ENCODE measurements at regions not wholly inside any gene's neighbourhood (a gene's known extent, or its start where the extent isn't known, plus 50 kb on each side); places are given as distances from the start of the nearest gene placed in this dataset.

DNA sequence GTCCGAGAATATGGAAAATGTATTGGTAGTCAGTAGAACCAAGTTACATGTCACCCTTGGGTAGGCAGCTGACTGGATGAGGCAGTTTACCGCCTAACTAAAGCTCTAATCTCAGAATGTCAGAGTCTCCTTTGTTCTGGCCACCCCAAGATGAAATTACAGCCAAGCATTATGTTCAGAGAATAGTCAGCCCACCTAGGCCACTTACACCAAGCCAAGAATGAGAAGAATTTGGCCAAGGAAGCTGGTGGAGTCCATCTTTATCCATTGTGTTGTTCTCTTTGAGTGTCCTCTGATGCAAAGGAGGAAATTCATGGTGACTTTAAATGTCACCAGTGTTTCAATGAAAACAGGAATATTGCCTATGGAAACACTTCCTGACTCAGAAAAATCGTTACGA is 275.1 kb upstream of the MAP3K1 start:
- no peak for DNase-seq

- no peak for DNase-seq
These were observed 276.8 kb upstream of the MAP3K1 start for GRCh38 chr5:56538580-56538979.

DNA sequence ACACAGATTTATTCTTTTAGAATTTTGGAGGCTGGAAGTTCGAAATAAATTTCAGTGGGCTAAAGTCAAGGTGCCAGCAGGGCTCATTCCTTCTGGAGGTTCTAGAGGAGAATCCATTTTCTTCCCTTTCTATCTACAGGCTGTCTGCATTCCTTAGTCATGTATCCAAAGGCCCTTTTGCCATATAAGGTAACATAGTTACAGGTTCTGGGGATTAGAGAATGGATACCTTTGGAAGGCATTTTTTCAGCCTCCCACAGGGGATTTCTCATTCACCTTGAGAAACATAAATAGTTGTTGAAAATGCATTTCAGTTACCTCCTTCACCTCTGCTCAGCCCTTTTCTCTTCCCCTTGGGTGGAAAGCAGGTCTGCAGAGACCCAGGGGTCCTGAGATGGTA is 280.0 kb upstream of the MAP3K1 start:
- DNase-seq: no peak

DNA sequence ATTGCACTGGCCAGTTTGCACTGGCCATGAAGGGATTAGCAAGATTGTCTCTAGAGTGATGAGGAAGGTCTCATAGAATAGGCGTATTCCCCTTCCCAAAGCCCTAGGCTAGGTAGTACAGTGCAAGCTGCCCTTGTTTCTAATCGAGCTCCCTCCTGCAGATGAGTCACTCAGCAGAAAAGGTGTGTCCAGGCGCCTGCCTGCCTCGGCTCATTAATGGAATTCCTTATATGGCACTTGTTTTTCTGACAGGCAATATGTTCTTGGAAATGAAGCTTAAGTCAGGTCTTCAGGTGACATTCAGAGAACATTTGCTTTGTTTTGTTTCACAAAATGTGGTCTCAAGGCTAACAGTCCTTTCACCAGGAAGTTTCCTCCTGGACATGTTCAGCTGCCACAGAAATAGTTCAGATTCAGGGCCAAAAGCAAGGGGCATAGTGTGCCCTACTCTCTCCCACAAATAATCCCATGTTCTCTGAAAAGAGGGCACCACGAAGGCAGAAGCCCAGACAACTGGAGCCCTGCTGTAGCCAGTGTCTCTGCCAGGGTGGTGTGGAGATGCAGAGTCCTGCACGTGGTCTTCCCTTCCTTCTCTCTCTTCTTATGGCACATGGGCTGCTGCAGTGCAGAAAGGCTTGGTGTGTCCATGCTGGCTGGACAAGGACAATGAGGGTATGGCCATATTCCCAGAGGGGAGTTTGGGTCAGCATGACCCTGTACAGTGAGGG is 281.1 kb upstream of the MAP3K1 start:
- no peak for DNase-seq

DNA sequence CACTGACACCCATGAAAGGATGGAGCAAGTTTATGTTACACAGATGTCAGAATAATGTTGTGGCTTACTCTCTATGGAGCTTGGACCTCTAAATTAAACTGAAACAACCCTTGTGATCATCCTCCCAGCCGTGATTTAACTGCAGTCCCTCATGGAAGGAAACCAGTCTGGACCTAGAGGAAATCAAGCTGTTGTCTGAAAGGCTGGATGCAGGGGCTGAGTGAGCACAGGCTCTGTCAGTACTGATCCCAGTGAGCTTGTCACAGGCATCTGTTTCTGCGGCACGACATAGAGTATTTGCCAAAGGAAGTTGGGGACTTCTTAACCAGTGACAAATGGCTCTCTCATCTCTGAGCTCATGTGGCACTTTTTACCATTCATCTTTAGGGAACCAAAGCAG is 282.9 kb upstream of the MAP3K1 start:
- DNase-seq: no peak

DNA sequence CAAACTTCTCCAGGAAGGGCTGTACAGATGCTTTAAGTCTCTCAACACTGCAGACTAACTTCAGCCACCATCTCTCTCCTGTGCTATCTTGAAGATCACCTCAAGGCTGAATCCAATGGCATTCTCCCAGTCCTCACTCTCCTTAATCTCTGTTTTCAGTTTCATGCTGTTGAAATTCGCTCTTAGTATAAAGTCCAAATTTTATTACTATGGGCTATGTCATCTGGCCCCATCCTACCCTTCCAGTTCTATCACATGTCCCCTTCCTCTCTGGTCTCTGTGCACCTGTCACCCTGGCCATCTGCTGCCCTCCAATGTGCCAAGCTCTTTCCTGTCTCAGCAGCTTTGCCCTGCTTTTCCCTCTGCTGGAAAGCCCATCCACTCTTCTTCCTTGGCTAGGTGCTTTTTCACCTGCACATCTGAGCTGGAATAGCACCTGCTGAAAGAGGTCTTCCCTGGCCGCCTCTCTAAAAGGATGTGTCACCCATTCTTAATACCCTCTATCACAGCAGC is 284.7 kb upstream of the MAP3K1 start:
- no peak for DNase-seq

- DNase-seq: no peak
These were observed 285.5 kb upstream of the MAP3K1 start for GRCh38 chr5:56529666-56530430.

DNA sequence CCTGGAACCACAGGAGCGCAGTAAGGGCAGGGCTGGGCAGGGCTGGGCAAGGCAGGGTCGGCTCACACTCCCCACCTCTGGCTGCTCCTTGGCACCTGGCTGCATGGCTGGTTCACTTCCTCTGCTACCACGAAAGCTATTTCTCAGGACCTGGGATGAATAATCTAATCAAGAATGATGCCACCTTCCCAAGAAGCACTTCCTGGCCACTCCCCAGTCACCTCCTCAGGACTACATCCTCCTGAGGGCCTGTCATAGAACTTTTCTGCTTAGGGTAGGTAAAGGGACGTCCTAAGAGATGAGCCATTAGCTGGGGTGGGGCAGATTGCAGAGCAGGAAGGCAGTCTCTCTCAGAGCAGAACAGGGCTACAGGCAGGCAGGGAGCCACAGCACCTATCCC is 288.2 kb upstream of the MAP3K1 start:
- no peak for DNase-seq

GRCh38 chr5:56525113-56525512 is 290.2 kb upstream of the MAP3K1 start:
- DNase-seq: no peak

- no peak for DNase-seq
These were observed 290.9 kb upstream of the ANKRD55 start for GRCh38 chr5:56523790-56524575.

- no peak for DNase-seq
These were observed 289.8 kb upstream of the ANKRD55 start for GRCh38 chr5:56522960-56523359.

DNA sequence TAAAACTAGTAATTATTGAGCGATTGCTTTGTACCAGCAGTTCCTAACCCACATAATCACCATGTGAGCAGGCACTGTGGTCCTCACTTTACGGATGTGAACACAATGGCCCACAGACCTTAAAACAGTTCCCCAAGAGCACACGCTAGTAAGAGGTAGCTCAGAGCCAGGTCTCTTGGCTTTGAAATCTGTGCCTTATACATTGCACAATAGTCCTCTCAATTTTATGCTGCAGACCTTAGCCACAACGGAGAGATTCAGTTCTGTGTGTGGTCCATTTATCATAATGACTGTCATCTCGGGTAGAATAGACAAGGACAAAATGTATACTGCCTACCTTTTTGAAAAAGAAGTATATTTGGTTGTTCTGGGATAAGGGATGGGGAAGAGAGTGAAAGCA is 289.0 kb upstream of the ANKRD55 start:
- no peak for DNase-seq

- DNase-seq: no peak
These were observed 288.0 kb upstream of the ANKRD55 start for GRCh38 chr5:56520986-56521730.

DNA sequence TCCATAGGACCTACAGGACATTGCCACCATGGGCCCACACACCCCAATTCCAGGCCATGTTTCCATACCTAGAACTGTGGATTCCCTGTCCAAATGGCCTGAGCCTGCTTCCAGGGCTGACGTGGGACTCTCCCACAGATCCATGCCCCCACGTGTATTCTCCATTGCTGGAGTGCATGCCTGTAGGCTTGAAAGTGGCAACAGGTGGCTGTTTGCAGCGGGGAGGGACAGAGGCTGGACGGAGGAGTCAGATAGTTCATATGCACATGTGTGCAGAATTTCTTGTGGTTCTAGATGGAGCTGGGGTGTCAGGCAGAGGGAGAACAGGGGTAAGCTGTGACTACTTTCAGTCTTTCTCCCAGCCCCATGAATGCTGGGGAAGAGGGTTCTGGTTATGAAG is 285.7 kb upstream of the ANKRD55 start:
- DNase-seq: no peak

DNA sequence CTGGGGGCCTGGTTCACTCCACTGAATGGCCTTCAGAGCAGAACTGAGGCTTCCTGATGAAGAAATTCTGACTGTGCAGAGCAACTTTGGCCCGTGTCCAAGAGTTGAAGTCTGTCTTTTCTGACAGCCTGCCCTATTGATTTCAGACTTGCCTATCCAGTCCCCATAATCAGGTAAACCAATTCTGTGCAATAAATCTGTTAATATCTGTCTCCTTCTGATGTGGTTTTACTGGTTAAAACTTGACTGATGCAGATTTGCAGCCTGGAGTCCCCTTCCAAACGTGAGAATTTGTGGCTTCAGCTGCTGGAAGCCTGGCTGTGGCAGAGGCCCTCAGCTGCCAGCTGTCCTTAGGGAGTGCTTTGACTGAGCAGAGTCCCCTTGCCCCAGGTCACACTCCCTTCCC is 283.9 kb upstream of the ANKRD55 start:
- DNase-seq: no peak

- DNase-seq: no peak
These were observed 283.3 kb upstream of the ANKRD55 start for GRCh38 chr5:56516441-56516840.

GRCh38 chr5:56516035-56516434 is 282.9 kb upstream of the ANKRD55 start:
- DNase-seq: no peak

DNA sequence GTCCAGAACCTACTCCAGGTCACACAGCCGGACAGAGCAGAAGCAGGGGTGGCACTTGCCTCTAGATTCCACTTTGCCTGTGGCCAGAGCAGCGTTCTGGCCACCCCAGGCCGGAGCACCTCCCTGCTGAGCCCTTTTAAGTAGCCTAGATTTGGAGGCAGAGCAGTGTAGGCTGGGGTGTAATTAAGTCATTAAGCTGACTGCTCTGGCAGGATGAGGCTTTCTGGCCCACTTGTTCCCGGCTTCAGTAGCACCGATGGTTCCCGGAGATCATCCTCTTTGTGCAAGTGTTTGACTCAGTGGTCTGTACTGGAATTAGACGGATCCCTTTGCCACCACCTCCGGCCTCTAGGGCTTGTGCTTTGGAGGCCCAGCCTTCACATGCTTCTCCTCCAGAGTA is 281.9 kb upstream of the ANKRD55 start:
- DNase-seq: no peak

GRCh38 chr5:56514245-56514644 is 281.1 kb upstream of the ANKRD55 start:
- DNase-seq: peak; percentile 10

- DNase-seq: no peak
These were observed 280.0 kb upstream of the ANKRD55 start for GRCh38 chr5:56513141-56513540.

DNA sequence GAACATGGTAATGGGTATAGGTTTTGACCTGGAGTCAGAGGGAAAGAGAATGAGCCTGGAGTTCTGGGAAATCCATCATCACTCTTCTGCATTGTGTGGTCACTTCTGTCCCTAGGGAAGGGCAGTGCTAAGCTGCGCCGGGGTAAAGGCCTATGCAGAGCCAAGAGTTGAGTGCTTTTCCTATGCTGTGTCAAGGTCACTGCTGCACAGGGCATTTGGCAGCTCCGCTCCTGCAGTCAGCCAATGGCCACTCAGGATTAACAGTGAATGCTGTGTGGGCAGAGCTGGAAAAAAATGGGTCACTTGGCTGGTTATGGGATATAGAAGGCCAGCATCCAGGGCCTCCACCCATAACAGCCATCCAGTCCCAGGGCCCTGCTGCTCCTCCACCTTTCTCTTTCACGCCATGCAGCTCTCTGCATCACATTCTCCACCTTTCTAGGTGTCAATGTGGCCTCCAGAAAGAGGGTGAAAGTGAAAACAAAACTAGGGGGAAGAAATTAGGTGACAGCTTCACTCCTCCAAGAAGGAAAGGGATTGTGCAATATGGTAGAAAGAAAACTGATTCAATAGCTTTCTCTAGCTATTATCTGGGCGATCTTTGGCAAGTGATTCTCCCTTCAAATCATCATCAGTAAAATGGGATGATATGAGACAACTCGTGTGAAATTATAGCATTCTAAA is 279.3 kb upstream of the ANKRD55 start:
- no peak for DNase-seq

- no peak for DNase-seq
These were observed 278.3 kb upstream of the ANKRD55 start for GRCh38 chr5:56511326-56511841.
